AG08395 (cell line): ENCODE measurements at regions not wholly inside any gene's neighbourhood (a gene's known extent, or its start where the extent isn't known, plus 50 kb on each side); places are given as distances from the start of the nearest gene placed in this dataset.

Experiments
- DNase-seq: peaks from one replicate; pipeline ENCODE4 v3.0.0; 2012; ENCODE audit warnings: mixed read lengths, low spot score

GRCh38 chr2:126774761-126775160 is 118.8 kb downstream of the GYPC start:
- no peak for DNase-seq

DNA sequence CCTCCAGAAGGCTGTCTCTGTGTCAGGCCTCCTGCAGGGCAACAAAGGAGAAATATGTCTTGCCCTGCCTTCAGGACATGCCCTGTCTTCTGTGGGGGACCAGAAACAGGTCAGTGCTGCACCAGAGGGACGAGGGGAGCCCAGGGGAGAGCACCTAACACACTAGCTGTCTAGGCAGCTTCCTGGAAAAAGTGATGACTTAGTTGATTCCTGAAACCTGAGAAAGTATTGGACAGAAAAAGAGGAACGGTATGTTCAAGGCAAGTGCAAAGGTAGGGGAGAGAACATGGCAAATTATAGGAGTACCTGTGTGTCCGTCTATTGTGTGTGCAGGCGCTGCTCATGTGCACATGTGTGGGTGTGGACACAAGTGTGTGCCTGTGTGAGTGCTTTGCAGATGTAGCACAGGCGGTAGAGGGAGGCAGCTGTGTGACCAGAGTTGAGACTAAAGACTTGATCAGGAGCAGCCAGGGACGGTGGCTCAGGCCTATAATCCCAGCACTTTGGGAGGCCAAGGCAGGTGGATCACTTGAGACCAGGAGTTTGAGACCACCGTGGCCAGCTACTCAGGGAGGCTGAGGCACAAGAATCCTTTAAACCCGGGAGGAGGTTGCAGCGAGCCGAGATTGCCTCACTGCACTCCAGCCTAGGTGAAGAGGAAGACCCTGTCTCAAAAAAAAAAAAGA is 119.5 kb downstream of the GYPC start:
- no peak for DNase-seq

- no peak for DNase-seq
Observed at GRCh38 chr2:126776255-126776654, 120.3 kb downstream of the GYPC start.

DNA sequence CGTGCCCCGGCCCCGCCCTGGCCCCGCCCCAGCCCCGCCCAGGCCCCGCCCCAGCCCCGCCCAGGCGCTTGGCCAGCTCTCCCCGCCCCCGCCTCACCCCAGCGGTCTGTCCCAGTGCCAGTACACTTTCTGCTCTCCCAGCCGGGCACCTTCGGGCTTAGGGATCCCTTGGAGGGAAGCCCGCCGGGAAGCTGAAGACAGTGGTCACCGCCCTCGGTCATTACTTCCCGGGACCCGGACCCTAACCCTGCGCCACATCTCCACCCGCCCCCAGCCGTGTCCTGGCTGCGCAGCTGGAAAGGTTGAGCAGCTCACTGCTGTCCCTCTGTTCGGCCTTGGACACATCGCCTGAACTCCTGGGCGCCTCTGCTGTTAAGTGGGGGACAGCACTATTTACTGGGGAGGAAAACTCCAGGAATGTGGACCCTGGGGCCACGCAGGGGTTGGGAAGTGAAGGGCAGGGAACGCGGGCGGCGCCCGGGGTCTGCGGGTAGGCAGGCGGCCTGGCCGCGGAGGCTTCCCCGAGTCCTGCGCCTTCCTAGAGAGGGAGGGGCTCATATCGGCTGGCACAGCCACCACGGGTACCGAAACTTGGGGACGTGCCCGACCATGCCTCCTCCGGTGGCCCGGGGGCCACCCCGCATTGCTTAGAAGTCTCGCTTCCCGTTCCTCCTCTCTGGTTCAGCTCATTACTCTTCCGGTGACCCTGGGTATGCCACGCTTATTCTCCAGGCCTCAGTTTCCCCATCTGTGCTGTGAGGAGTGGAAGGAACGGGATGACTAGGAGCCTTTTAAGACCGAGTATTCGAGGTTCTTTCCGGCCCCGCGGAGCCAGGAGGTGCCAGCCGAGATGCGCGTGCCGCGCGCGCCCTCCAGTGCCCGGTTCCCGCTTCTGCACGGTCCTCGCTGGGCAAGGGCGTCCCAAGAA is 121.0 kb downstream of the GYPC start:
- peak; percentile 76 for DNase-seq

DNA sequence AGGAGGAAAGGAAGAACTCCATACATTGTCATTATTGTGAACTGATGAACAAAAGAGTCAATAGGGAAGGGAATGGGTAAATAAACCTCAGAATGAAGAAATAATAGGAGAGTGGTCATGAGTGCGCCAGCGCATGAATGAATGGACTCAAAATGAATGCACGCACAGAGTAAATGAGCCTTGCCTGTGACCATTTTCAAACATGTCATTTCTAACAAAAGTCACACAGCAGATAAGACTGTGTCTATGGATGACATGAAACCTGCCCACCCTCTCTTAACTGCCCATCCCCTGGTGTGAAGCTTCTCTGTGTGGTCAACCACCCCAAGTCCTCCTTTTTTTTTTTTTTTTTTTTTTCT is 121.1 kb upstream of the TEX51 start:
- DNase-seq, result no peak

DNA sequence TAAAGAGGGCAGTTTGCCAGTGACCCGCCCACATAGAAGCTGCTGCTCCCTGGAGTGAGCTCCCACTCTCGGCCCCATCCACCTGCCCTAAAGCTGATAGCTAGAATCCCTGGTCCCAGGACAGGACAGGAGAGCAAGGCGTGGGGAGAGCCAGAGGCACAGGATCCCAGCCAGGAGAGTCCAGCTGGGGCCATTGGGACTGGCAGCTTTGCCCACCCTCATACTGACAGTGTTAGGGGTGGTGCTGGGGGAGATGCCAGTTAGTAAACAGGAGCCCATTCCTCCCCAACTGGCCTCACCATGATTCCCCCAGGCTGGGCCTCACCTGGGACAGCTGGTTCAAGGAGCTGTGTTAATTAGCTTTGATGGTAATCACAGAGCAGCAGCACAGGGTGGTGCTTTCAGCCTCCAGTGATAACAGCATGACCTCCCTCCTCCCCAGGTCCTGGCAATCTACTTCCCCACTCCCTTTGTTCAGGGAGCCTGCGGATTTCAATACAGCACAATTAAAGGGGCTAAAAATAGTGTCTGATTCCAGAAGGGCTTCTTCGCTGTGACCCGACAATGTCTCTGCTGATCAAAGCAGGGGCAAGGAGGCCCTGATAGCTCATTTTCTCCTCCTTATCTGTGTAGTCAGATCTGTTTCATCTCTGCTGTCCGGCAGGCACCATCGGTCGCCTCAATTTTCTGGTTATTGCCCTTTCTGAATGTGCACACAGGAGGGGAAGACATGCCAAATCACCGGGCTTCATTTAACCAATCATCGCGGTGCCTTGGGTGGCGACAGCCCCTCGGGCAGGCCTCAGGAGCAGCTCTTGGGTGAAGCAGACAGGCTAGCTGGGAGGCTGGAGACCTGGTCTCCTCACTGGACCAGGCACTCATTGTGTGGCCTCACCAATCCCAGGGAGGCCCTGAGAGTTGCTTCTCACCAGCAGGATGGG is 119.9 kb upstream of the TEX51 start:
- DNase-seq, result no peak

DNA sequence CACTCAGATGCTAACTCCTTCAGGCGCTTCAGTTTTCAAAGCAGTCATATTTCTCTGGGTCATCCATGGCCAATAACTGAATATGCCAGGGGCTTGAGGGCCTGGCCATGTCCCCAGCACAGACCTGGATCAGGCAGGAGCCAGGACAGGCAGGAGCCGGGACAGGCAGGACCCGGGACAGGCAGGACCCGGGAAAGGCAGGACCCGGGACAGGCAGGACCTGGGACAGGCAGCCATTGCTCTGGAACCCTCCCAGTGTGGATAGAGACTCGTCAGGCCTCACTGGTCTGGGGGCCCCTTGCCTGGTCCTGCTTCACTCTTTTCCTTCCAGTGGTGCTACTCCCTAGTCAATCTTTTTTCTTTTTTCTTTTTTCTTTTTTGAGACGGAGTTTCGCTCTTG is 117.5 kb upstream of the TEX51 start:
- DNase-seq, result no peak

- DNase-seq, result no peak
Observed at GRCh38 chr2:126781806-126782205, 116.9 kb upstream of the TEX51 start.

DNA sequence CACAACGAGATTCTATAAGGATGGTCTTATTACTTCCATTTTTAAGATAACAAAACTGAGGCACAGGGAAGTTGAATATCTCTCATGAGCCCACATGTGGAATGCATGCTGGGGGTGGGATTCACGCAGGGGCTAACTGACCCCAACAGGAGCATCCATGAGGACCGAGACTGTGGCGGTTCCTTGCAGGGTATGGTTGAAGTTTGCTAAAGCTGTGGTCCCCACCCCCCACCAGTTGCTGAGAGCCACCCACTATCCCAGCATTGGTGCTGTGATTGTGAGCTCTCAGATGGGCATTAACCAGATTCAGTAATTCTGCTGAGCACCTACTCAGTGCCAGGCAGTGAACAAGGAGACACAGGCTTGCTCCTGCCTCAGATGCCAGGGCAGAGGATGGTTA is 116.0 kb upstream of the TEX51 start:
- no peak for DNase-seq

- DNase-seq, result no peak
Observed at GRCh38 chr2:126783341-126783740, 115.3 kb upstream of the TEX51 start.

DNA sequence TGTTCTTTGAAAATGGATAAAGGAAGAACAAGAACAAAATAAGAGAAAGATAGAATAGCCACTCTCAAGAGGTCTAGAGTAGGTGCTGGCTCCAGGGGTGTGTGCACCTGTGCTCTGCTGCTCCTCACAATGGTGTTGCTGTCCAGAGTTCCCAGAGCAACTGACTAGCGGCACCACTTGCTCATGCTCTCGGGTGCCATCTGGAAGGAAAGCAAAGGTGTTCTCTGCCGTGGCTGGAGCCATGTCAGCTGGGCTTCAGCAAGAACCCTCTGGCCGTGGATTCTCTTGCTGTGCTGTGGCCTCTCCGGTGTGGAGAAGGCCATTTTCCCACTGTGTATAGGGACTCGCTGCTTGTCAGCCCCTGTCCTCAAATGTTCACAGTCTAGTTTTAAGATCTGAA is 114.6 kb upstream of the TEX51 start:
- no peak for DNase-seq

GRCh38 chr2:126784621-126785020 is 114.1 kb upstream of the TEX51 start:
- DNase-seq, result no peak

GRCh38 chr2:126785236-126785635 is 113.5 kb upstream of the TEX51 start:
- DNase-seq, result no peak

- no peak for DNase-seq
Observed at GRCh38 chr2:126785862-126786261, 112.8 kb upstream of the TEX51 start.

DNA sequence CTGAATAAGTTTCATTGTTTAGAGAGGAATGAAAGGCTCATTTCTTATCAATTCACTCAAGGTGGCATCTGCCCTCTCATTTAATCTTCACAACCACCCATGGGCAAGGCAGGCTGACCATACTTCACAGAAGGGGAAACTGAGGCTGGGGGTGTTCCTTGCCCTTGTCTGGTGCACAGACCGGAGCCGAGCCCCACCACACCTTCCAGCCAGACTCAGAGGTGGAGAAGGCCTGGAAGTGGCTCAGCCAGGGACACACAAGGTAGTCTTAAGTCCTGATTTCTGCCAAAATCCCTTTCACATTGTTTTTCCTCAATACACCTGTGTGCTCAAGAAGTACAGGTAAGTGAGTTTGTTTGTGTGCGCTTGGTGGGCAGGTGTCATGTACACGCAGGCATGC is 111.9 kb upstream of the TEX51 start:
- no peak for DNase-seq

GRCh38 chr2:126787289-126787688 is 111.4 kb upstream of the TEX51 start:
- no peak for DNase-seq

DNA sequence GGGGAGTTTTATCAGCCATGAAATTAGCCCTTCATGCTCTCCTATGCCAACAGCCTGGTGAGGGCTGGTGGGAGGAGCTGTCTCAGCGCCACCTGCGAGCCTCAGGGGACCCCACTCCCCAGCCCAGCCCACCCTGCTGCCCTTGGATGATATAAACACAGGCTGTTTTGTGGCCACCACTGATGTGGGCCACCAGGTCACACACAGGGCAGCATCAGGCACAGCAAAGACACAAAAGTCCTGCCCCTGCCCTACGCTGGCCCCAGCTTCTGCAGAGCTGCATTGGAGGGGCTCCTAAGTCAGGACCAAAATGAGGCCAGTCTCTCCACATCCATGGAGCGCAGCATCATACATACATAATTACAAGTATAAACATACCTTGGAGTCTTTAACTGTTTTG is 110.6 kb upstream of the TEX51 start:
- no peak for DNase-seq

- no peak for DNase-seq
Observed at GRCh38 chr2:126788652-126789051, 110.0 kb upstream of the TEX51 start.

- DNase-seq, result no peak
Observed at GRCh38 chr2:126790987-126791780, 107.5 kb upstream of the TEX51 start.

DNA sequence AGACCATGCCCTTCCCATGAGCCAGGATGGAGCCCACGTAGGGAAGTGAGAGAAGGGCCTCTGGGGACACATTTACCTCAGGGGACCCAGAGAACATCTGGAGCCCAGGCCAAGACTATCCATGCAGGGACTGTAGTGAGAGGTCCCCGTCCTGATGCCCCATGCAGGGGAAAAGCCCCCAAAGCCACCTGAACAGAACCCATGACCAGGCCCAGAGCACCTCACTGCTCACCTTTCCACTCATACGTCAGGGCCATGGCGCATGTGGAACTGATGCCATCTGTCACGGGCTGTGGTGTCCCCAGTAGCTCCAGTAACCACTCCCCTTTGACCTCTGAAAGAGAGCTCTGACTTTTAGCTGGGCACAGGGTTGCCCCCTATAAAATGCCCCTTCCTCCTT is 106.5 kb upstream of the TEX51 start:
- no peak for DNase-seq

DNA sequence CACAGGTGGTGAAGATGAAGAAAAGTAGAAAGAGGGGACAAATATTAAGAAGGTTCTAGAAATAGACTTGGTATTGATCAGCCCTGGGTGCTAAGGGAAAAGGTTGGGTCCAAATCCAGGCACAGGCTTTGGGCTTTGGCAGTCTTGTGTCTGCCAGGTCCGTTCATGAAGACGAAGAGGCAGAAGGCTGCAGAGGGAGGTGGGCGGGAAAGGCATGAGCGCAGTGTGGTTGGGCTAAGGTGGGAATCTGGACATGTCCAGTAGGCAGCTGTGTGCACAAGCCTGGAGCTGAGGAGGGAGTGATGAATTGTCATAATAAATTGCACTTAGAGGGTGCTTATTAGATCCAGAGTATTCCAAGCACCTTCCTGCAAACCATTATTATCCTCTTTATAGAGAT is 105.7 kb upstream of the TEX51 start:
- DNase-seq, result no peak
